AG08396 (cell line): ENCODE measurements at regions not wholly inside any gene's neighbourhood (a gene's known extent, or its start where the extent isn't known, plus 50 kb on each side); places are given as distances from the start of the nearest gene placed in this dataset.
"Not testable (repeated sequence)": the region's sequence is repeated elsewhere in the genome, so short reads cannot be mapped to it uniquely, and the experiment has no call there.

Experiments
- DNase-seq: peaks from one replicate; pipeline ENCODE4 v3.0.0; 2012; ENCODE audit warnings: low spot score, mixed read lengths

- DNase-seq = no peak
Measured at GRCh38 chr2:128660836-128661235, 342.2 kb upstream of the HS6ST1 start.

DNA sequence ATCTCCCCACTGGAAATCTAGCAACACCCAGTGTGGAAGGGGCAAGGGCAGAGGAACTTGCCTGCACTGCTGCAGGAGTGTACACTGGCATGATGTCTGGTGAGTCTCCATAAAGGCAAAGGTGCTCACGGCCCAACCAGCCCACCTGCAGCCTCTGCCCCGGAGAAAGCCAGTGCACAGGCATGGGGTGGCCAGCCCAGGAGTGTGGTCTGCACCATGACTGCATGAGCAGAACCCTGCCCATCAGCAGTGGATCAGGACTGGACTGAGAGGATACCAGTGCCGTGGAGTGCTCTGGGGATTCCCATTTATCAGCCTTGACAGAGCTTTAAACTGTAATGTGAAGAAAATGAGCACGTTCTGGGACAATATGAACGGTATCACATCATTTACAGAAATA is 342.6 kb upstream of the HS6ST1 start:
- DNase-seq = no peak

DNA sequence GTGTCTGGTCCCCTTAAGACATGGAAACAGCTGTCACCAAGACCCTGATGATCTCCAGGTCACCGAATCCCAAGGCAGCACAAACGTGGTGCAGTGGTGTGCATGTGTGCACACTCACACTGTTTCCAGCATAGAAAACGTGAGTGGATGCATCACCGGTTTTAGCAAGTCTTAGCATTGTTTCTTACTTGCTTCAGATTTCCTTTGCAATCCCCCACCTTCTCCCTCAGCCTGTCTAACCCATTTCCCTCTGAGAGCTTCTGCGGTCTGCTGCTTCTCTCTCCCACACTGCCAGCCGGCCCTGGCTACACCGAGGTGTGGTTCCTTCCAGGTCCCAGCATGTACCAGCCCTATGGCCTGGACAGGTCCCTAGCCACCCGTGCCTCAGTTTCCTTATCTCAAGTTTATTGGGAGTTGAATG is 343.4 kb upstream of the HS6ST1 start:
- no peak for DNase-seq

DNA sequence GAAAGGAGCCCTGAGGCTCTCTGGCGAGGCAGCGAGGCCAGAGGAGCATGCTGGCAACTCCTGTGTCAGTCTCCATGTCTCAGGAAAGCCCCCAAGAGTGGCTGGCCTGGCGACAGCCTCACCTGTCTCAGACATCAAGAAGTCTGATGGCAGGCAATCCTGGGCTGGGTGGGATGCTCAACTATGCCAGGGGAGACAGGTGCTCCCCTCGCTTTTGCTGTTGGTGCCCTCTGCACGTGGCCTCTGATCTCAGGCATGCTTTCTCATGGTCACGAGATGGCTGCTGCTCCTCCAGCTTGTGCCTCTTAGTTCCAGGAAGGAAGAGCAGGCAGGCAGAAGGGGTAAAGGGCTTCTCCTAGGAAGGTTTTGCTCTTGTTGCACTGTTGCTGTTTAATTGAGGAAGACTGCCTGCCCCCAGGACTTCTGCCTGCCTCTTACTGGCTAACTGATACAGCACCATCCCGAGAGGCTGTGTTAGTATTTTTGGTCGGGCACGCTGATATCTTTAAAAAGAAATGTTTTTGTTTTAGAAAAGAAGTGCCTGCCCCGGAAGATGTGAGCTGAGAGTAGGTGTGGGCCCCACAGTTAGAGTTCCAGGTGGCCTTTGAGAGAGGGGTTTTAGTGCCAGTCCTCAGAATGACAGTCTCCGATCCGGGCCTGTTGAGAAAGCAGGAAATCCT is 344.8 kb upstream of the HS6ST1 start:
- DNase-seq = no peak

DNA sequence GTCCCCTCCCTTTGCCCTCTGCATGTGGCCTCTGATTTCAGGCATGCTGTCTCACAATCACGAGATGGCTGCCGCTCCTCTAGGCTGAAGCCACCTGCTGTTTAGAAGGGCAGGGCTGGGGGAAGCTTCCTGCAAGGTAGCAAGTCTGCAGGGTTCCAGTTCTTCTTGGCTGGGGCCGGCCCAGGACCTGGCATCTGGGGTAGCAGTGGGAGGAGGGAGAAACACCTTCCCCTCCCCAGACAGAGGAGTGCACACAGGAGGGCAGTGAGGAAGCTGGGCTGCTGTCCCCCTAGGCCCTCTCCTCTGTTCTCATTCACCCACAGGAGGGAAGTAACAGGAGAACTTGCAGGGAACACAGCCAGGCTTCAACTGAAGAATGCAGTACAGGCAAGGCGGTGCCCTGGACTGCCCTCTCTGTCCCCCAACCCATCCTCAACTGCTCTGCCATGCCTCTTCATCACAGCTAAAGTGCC is 345.9 kb upstream of the HS6ST1 start:
- no peak for DNase-seq

- no peak for DNase-seq
Measured at GRCh38 chr2:128665113-128665512, 346.4 kb upstream of the HS6ST1 start.

DNA sequence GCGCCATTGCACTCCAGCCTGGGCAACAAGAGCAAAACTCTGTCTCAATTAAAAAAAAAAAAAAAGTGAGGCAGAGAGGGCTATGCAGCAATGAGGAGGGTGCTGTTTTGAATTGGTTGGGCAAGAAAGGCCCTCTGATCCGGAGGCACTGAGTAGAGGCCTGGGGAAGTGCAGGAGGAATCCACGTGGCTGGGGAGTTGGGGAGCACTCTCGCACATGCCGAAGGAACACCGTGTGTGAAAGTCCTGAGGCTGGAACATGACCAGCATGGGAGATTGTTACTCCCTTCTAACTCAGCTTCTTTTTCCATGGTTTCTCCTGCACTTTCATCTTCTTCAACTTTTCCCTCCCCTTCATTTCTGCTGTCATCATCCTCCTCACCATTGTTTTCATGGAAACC is 347.9 kb upstream of the HS6ST1 start:
- no peak for DNase-seq

- DNase-seq = no peak
Measured at GRCh38 chr2:128667391-128667790, 348.7 kb upstream of the HS6ST1 start.

DNA sequence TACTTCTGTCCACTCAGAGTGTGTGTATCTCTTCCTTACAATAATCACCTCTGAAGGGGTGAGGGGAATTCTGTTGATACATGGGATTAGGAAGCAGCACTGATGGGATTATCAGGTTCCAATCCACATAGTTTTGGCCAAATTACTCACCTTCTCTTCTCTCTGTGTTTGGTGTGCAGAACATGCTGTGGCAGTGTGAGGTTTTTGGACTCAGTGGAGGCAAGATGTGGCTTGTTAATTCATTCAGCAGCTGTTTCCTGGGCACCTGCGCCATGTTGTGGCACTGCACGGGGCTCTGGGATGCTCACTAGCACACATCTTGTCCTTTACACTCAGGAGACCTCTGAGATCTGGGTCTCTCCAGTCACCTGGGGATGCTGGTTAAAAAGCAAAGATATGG is 350.3 kb upstream of the HS6ST1 start:
- DNase-seq = no peak

- no peak for DNase-seq
Measured at GRCh38 chr2:128670066-128670465, 351.4 kb upstream of the HS6ST1 start.

DNA sequence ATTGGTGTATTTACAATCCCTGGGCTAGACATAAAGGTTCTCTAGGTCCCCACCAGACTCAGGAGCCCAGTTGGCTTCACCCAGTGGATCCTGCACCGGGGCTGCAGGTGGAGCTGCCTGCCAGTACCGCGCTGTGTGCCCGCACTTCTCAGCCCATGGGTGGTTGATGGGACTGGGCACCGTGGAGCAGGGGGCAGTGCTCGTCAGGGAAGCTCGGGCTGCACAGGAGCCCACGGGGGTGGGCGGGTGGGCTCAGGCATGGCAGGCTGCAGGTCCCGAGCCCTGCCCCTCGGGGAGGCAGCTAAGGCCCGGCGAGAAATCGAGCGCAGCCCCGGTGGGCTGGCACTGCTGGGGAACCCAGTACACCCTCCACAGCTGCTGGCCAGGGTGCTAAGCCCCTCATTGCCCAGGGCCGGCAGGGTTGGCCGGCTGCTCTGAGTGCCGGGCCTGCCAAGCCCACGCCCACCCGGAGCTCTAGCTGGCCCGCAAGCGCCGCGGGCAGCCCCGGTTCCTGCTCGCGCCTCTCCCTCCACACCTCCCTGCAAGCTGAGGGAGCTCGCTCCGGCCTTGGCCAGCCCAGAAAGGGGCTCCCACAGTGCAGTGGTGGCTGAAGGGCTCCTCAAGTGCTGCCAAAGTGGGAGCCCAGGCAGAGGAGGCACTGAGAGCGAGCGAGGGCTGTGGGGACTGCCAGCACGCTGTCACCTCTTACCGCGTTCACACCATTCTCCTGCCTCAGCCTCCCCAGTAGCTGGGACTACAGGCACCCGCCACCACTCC is 353.5 kb upstream of the HS6ST1 start:
- not testable (repeated sequence) for DNase-seq

- not testable (repeated sequence) for DNase-seq
Measured at GRCh38 chr2:128679680-128680079, 361.0 kb upstream of the HS6ST1 start.

- DNase-seq = no peak
Measured at GRCh38 chr2:128681507-128681906, 362.8 kb upstream of the HS6ST1 start.

- DNase-seq = peak; percentile 3
Measured at GRCh38 chr2:128682266-128682665, 363.6 kb upstream of the HS6ST1 start.

DNA sequence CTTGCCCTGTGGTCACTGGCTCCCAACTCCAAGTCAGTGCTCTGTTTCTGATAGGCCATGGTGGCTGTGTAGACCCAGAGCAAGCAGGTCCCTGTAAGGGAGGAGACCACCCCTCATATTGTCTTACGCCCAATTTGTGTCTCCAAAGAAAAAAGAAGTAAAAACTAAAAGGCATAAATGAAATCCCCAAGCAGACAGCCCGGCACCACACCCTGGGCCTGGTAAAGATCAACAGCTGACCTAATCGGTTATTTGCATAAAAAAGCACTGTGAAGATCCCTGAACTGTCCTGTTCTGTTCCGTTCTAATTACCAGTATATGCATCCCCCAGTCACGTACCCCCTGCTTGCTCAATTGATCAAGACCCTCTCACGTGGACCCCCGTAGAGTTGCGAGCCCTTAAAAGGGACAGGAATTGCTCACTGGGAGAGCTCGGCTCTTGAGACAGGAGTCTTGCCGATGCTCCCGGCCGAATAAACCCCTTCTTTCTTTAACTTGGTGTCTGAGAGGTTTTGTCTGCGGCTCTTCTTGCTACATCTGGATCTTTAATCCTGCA is 364.1 kb upstream of the HS6ST1 start:
- no peak for DNase-seq

GRCh38 chr2:128684523-128684922 is 365.9 kb upstream of the HS6ST1 start:
- DNase-seq = peak; percentile 2

DNA sequence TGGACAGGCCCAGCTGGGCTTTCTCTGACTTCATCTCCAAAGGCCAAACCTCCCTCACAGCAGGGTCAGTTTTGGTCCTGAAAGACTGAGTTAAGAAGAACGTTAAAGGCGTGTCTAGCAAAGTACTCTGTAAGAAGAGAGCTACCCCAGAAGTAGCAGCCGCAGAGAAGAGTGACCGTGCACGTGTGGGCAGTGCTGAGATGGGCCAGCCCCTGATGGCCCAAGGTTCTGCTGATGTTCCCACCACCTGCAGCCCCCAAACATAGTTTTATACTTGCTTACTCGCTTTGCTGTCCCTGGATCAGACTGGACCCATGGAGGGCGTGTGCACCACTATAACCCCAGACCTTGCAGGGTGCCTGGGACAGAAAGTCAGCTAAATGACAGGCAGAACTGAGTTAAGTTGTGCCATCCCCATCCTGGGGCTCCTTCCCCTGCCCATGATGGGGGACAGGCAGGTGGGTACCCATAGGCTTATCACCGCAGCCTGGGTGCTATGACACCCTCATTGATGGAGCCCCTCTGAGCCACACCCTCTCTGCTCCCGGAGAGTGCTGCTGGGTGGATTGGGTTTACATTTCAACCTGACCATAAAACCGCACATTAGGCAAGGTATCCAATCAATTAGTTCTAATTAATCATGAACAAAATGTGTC is 367.3 kb upstream of the HS6ST1 start:
- DNase-seq = peak; percentile 2

- DNase-seq = no peak
Measured at GRCh38 chr2:128686497-128686859, 367.8 kb upstream of the HS6ST1 start.

- DNase-seq = peak; percentile 2
Measured at GRCh38 chr2:128686881-128687555, 368.4 kb upstream of the HS6ST1 start.

DNA sequence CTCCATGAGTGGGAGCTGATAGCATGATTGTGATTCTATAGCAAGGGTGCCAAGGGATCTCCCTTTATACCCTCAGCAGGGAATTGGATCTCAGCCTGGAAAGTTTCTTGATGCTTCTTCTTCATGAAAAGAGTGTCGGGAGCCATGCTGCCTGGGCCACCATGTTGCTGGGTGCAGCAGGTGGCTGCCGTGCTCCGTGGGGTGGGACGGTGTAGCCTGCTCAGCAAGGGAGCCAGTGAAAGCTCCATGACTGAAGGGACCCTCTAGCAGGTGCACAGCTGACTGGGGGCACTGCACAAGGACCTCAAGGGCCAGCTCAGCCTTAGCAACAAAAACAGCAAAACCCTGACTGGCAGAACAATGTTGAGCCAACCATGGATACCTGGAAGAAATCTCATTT is 368.9 kb upstream of the HS6ST1 start:
- no peak for DNase-seq

DNA sequence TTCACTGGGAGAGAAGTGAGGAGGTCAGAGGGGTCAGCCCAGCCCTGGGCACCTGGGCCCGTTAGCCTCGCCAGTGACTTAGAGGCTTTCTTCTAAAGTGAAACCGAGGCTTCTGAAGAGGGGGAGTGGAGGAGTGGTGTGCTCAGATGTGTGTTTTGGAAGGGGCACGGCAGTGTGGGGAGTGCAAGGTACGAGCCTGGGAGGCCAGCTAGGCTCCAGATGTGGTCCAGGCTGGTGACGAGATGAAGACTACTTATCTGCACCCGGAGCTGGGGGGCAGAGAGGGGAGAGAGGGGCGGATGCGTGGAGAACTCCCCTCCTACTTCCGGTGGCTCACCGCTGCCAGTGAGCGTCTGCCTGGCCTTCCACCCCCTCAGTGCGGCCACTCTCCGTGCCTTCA is 371.3 kb upstream of the HS6ST1 start:
- peak; percentile 4 for DNase-seq

DNA sequence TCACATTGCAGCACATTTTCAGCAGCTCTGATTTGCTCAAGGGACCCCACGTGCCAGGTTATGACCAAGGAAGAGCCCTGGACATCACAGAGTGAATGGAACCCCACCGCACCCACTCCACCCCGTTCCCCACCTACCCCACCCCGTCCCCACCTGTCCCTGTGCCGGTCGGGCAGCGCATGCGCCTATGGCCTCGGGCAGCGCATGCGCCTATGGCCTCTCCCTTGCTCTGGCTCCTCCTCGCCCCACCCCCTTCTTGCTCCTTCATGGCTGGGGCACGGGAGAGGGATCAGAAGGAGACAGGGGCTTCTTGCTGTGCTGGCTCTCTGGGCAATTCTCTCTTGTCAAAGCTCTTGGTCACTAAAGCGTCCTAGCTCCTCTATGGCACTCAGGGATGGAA is 371.8 kb upstream of the HS6ST1 start:
- peak; percentile 1 for DNase-seq
